H1 (cell line): ENCODE measurements at regions not wholly inside any gene's neighbourhood (a gene's known extent, or its start where the extent isn't known, plus 50 kb on each side); places are given as distances from the start of the nearest gene placed in this dataset.
"Not testable (repeated sequence)": the region's sequence is repeated elsewhere in the genome, so short reads cannot be mapped to it uniquely, and the experiment has no call there.

Experiments
- CTCF ChIA-PET: fragments of 300-600 bp; sonication (Branson Sonifier 250); formaldehyde crosslinking; loops from one replicate; lab custom pipeline; 2021; ENCODE audit not compliant: partially characterized antibody; lab: Charles Lee
- POLR2A ChIA-PET: fragments of 300-600 bp; sonication (Branson Sonifier 250); formaldehyde crosslinking; loops from one replicate; lab custom pipeline; 2021; ENCODE audit warnings: inconsistent platforms; ENCODE audit not compliant: partially characterized antibody; lab: Charles Lee
- DNase-seq, 2 experiments: peaks; one replicate each; pipeline versions ENCODE4 v3.0.0 to v3.0.0-alpha.2; 2010 to 2022; ENCODE audit warnings: low spot score in 2 of 2, low read depth in 1 of 2, mixed read lengths in 1 of 2
- FAIRE-seq: peaks from 2 replicates; lab custom pipeline; 2011; peaks lifted over from hg19 to GRCh38; lab: Jason Lieb, UNC
- H2AFZ ChIP-seq: 2 replicates; pipeline ENCODE4 v1.8.1; 2012; ENCODE audit warnings: low read length, inconsistent platforms
- H2AK5ac ChIP-seq: 2 replicates; pipeline ENCODE4 v1.6.1; 2013; ENCODE audit warnings: low read depth, low read length
- H2BK120ac ChIP-seq: replicated peaks from 2 replicates; pipeline ENCODE3; 2013; ENCODE audit warnings: low read depth, low read length, inconsistent platforms
- H2BK12ac ChIP-seq: 2 replicates; pipeline ENCODE4 v1.6.1; 2013; ENCODE audit warnings: low read depth, low read length
- H2BK15ac ChIP-seq: 2 replicates; pipeline ENCODE4 v1.6.1; 2013; ENCODE audit warnings: low read length
- H2BK20ac ChIP-seq: 2 replicates; pipeline ENCODE4 v1.6.1; 2013; ENCODE audit warnings: low read length
- H2BK5ac ChIP-seq: 2 replicates; pipeline ENCODE4 v1.6.1; 2013; ENCODE audit warnings: low read depth, low read length
- H3K14ac ChIP-seq: 2 replicates; pipeline ENCODE4 v1.6.1; 2013; ENCODE audit warnings: inconsistent platforms; ENCODE audit not compliant: insufficient read length
- H3K18ac ChIP-seq: 2 replicates; pipeline ENCODE4 v1.6.1; 2013; ENCODE audit warnings: low read length; ENCODE audit errors: extremely low read depth
- H3K23ac ChIP-seq: 2 replicates; pipeline ENCODE4 v1.6.1; 2013; ENCODE audit warnings: inconsistent platforms; ENCODE audit not compliant: insufficient read length
- H3K23me2 ChIP-seq: 2 replicates; pipeline ENCODE4 v1.6.1; 2013; ENCODE audit warnings: low read depth, low read length
- H3K27ac ChIP-seq: 2 replicates; pipeline ENCODE4 v1.6.1; 2011; ENCODE audit warnings: low read depth, low read length, inconsistent platforms
- H3K27me3 ChIP-seq, 4 experiments: replicated peaks in 1 of 4; 1 replicate in 1 of 4; 2 replicates in 3 of 4; pipeline versions ENCODE4 v1.6.1 to v1.8.1; 2011 to 2013; ENCODE audit warnings: low read length in 3 of 4, mild to moderate bottlenecking in 3 of 4, inconsistent platforms in 2 of 4, mixed read lengths in 2 of 4, moderate library complexity in 1 of 4; ENCODE audit not compliant: control insufficient read depth in 3 of 4, insufficient read depth in 3 of 4; ENCODE audit errors: extremely low read depth in 1 of 4
- H3K36me3 ChIP-seq, 4 experiments: 2 replicates each; pipeline versions ENCODE4 v1.6.1 to v1.8.1; 2011 to 2013; ENCODE audit warnings: mild to moderate bottlenecking in 4 of 4, low read length in 3 of 4, moderate library complexity in 2 of 4, control low read depth in 1 of 4, inconsistent platforms in 1 of 4; ENCODE audit not compliant: insufficient read depth in 4 of 4, control insufficient read depth in 2 of 4
- H3K4ac ChIP-seq: replicated peaks from 2 replicates; pipeline ENCODE3; 2013; ENCODE audit warnings: low read length, low read depth, mixed read lengths, inconsistent platforms; ENCODE audit not compliant: insufficient read length
- H3K4me1 ChIP-seq, 4 experiments: replicated peaks in 1 of 4; 1 replicate in 1 of 4; 2 replicates in 3 of 4; pipeline versions ENCODE4 v1.6.1 to v1.8.1; 2011 to 2013; ENCODE audit warnings: low read length in 3 of 4, inconsistent platforms in 2 of 4, mixed read lengths in 1 of 4; ENCODE audit not compliant: insufficient read depth in 4 of 4, control insufficient read depth in 3 of 4
- H3K4me2 ChIP-seq, 2 experiments: 2 replicates each; pipeline versions ENCODE4 v1.6.1 to v1.8.1; 2011 to 2013; ENCODE audit warnings: low read depth in 2 of 2, low read length in 2 of 2, control low read depth in 1 of 2, inconsistent platforms in 1 of 2, mild to moderate bottlenecking in 1 of 2; ENCODE audit not compliant: insufficient read depth in 1 of 2
- H3K4me3 ChIP-seq, 4 experiments: fragments of 200-600, 300-600 bp in 1 of 4; sonication (generic), shearing (Covaris generic), sonication (Bioruptor Twin) in 1 of 4; 2 replicates each; pipeline versions ENCODE4 v1.5.1 to v1.8.1; 2011 to 2016; ENCODE audit warnings: low read length in 4 of 4, low read depth in 3 of 4, control low read depth in 2 of 4, inconsistent platforms in 2 of 4, mild to moderate bottlenecking in 2 of 4, mixed read lengths in 1 of 4, moderate library complexity in 1 of 4; ENCODE audit not compliant: insufficient read depth in 2 of 4; ENCODE audit errors: extremely low read depth in 1 of 4
- H3K56ac ChIP-seq: replicated peaks from 2 replicates; pipeline ENCODE3; 2013; ENCODE audit warnings: low read depth, mild to moderate bottlenecking, mixed read lengths, low read length, inconsistent platforms; ENCODE audit not compliant: insufficient read length
- H3K79me1 ChIP-seq: 2 replicates; pipeline ENCODE4 v1.6.1; 2013; ENCODE audit warnings: low read depth, low read length, control low read depth
- H3K79me2 ChIP-seq, 2 experiments: 2 replicates each; pipeline versions ENCODE4 v1.6.1 to v1.8.1; 2012 to 2013; ENCODE audit warnings: low read length in 2 of 2, mild to moderate bottlenecking in 2 of 2, inconsistent platforms in 1 of 2; ENCODE audit not compliant: insufficient read depth in 2 of 2, control insufficient read depth in 1 of 2
- H3K9ac ChIP-seq, 4 experiments: replicated peaks in 1 of 4; 1 replicate in 1 of 4; 2 replicates in 3 of 4; pipeline versions ENCODE4 v1.6.1 to v1.8.1; 2011 to 2013; ENCODE audit warnings: low read depth in 3 of 4, low read length in 3 of 4, control low read depth in 2 of 4, mild to moderate bottlenecking in 2 of 4, moderate library complexity in 2 of 4, inconsistent platforms in 1 of 4; ENCODE audit errors: extremely low read depth in 1 of 4
- H3K9me3 ChIP-seq, 2 experiments: 2 replicates each; pipeline versions ENCODE4 v1.6.1 to v1.8.1; 2012 to 2013; ENCODE audit warnings: mild to moderate bottlenecking in 2 of 2, moderate library complexity in 2 of 2, control low read depth in 1 of 2, inconsistent platforms in 1 of 2, low read depth in 1 of 2, low read length in 1 of 2, mixed read lengths in 1 of 2; ENCODE audit not compliant: insufficient read depth in 2 of 2
- H4K20me1 ChIP-seq, 2 experiments: replicated peaks in 1 of 2; 2 replicates each; pipeline versions ENCODE3 to v1.8.1; 2011 to 2013; ENCODE audit warnings: inconsistent platforms in 2 of 2, low read length in 2 of 2, mild to moderate bottlenecking in 1 of 2; ENCODE audit not compliant: insufficient read depth in 2 of 2, control insufficient read depth in 1 of 2
- H4K5ac ChIP-seq: 2 replicates; pipeline ENCODE4 v1.6.1; 2013; ENCODE audit warnings: low read length, low read depth, mixed read lengths, inconsistent platforms; ENCODE audit not compliant: insufficient read length
- H4K8ac ChIP-seq: 2 replicates; pipeline ENCODE4 v1.8.0; 2013; ENCODE audit warnings: mild to moderate bottlenecking, moderate library complexity, low read length, inconsistent platforms; ENCODE audit not compliant: insufficient read depth; ENCODE audit errors: extremely low read depth
- H4K91ac ChIP-seq: replicated peaks from 2 replicates; pipeline ENCODE3; 2013; ENCODE audit warnings: low read length, mixed read lengths, inconsistent platforms; ENCODE audit not compliant: insufficient read length
- WGBS, 2 experiments: shearing (Covaris generic) in 1 of 2; methylation state at CpG; one replicate each; pipeline versions ENCODE4 v1.1.6 to v1.1.7; 2013 to 2015; ENCODE audit warnings: low lambda C conversion rate in 2 of 2, mixed read lengths in 2 of 2, inconsistent platforms in 1 of 2, low coverage in 1 of 2, missing lambda C conversion rate in 1 of 2; ENCODE audit not compliant: insufficient replicate concordance in 2 of 2, insufficient coverage in 1 of 2, insufficient read length in 1 of 2; ENCODE audit errors: extremely low coverage in 1 of 2, missing lambda C conversion rate in 1 of 2; 5-methylcytosine and 5-hydroxymethylcytosine counted together

DNA sequence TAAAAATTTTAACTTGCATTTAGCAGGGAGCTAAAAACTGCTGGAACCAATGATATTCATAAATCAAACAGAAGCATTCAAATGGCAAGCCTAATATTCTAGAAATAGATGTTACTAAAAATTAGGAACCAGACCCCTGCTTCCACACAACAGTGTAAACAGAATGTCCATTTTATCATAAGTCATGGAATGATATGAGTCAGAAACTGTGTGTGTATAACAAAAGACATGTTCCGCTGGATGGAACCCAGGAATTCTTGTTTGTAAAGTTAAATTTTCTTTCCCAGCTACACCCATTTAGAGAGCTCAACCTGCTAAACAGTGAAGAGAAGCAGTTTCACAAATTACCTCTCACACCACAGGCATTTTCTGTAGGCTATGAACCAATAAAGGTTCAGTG lies 131.1 kb upstream of the PTPN20 start:
- H3K4ac ChIP-seq, H2BK120ac ChIP-seq, H3K27ac ChIP-seq: not testable (repeated sequence)

GRCh38 chr10:46781001-46781400 lies 130.2 kb upstream of the PTPN20 start:
- CTCF ChIA-PET, result not testable (repeated sequence)

More for the DNA sequence above, 131.1 kb upstream of the PTPN20 start:
- H3K23ac ChIP-seq, H3K27me3 ChIP-seq, H3K79me2 ChIP-seq, H3K9ac ChIP-seq, FAIRE-seq, H2BK12ac ChIP-seq, H3K4me1 ChIP-seq, H3K4me2 ChIP-seq, H4K5ac ChIP-seq, CTCF ChIA-PET, H3K9me3 ChIP-seq, H3K56ac ChIP-seq, H3K36me3 ChIP-seq, H2AFZ ChIP-seq, H2BK20ac ChIP-seq, DNase-seq, H4K91ac ChIP-seq, H3K18ac ChIP-seq, H3K4me3 ChIP-seq, H2BK5ac ChIP-seq, H2AK5ac ChIP-seq, POLR2A ChIA-PET, H3K79me1 ChIP-seq, H3K14ac ChIP-seq, H4K20me1 ChIP-seq, H2BK15ac ChIP-seq, H4K8ac ChIP-seq, H3K23me2 ChIP-seq: not testable (repeated sequence)
- WGBS, 2 experiments, result 92% methylated on average over 1 of the region's 1 CpG; no CpG with 5 or more reads in 1 of the 2 experiments

More at GRCh38 chr10:46781001-46781400, 130.2 kb upstream of the PTPN20 start:
- H4K8ac ChIP-seq, H2BK12ac ChIP-seq, H3K4me3 ChIP-seq, POLR2A ChIA-PET, H2BK120ac ChIP-seq, FAIRE-seq, H3K4ac ChIP-seq, H3K4me1 ChIP-seq, H3K79me1 ChIP-seq, H2BK20ac ChIP-seq, H3K36me3 ChIP-seq, H4K20me1 ChIP-seq, H3K9me3 ChIP-seq, H3K23ac ChIP-seq, H2BK15ac ChIP-seq, H2BK5ac ChIP-seq, H3K56ac ChIP-seq, H4K5ac ChIP-seq, H3K27ac ChIP-seq, H3K14ac ChIP-seq, H2AFZ ChIP-seq, H3K27me3 ChIP-seq, H4K91ac ChIP-seq, H3K23me2 ChIP-seq, H3K4me2 ChIP-seq, H3K9ac ChIP-seq, DNase-seq, H3K18ac ChIP-seq, H3K79me2 ChIP-seq, H2AK5ac ChIP-seq: not testable (repeated sequence)
- 95% methylated on average over 8 of the region's 8 CpGs; no CpG with 5 or more reads in 1 of the 2 experiments for WGBS, 2 experiments
